CD14-positive monocyte (primary cell): ENCODE measurements at regions not wholly inside any gene's neighbourhood (a gene's known extent, or its start where the extent isn't known, plus 50 kb on each side); places are given as distances from the start of the nearest gene placed in this dataset.

Experiments
- DNase-seq, 3 donors: peaks; one replicate each; pipeline ENCODE4 v3.0.0-alpha.2; 2011 to 2022
- H2AFZ ChIP-seq: 2 replicates; pipeline ENCODE4 v1.6.0; 2012; ENCODE audit warnings: mild to moderate bottlenecking, low read depth, low read length, inconsistent platforms; ENCODE audit not compliant: insufficient read depth, poor library complexity, severe bottlenecking
- H3K27ac ChIP-seq, 2 donors: 1 replicate in 1 of 2; 2 replicates in 1 of 2; pipeline ENCODE4 v1.5.1; 2012 to 2013; ENCODE audit warnings: low read length in 2 of 2, control low read depth in 1 of 2, inconsistent platforms in 1 of 2, low read depth in 1 of 2, mild to moderate bottlenecking in 1 of 2
- H3K27me3 ChIP-seq, 2 donors: one replicate each; pipeline versions ENCODE4 v1.6.0 to v1.6.1; 2011 to 2013; ENCODE audit warnings: low read length in 2 of 2; ENCODE audit not compliant: control insufficient read depth in 2 of 2, insufficient read depth in 2 of 2
- H3K36me3 ChIP-seq, 2 donors: replicated peaks in 1 of 2; 1 replicate in 1 of 2; 2 replicates in 1 of 2; pipeline versions ENCODE4 v1.5.1 to v1.6.1; 2012 to 2013; ENCODE audit warnings: low read length in 2 of 2, control low read depth in 1 of 2, inconsistent platforms in 1 of 2, mild to moderate bottlenecking in 1 of 2; ENCODE audit not compliant: insufficient read depth in 2 of 2, control insufficient read depth in 1 of 2
- H3K4me1 ChIP-seq, 2 donors: 1 replicate in 1 of 2; 2 replicates in 1 of 2; pipeline versions ENCODE4 v1.5.1 to v1.6.1; 2012 to 2013; ENCODE audit warnings: low read length in 2 of 2, control low read depth in 1 of 2, inconsistent platforms in 1 of 2, mild to moderate bottlenecking in 1 of 2, moderate library complexity in 1 of 2; ENCODE audit not compliant: insufficient read depth in 2 of 2, control insufficient read depth in 1 of 2
- H3K4me2 ChIP-seq: replicated peaks from 2 replicates; pipeline ENCODE3; 2012; ENCODE audit warnings: low read length, moderate library complexity, mild to moderate bottlenecking; ENCODE audit not compliant: poor library complexity, severe bottlenecking; ENCODE audit errors: extremely low read depth
- H3K4me3 ChIP-seq, 3 experiments: fragments of 200-600 bp in 1 of 3; sonication (generic) in 1 of 3; replicated peaks in 1 of 3; 1 replicate in 2 of 3; 2 replicates in 1 of 3; pipeline ENCODE4 v1.5.1; 2011 to 2013; ENCODE audit warnings: low read length in 3 of 3, mild to moderate bottlenecking in 3 of 3, control low read depth in 2 of 3, low read depth in 2 of 3, inconsistent platforms in 1 of 3, moderate library complexity in 1 of 3
- H3K79me2 ChIP-seq: 2 replicates; pipeline ENCODE4 v1.6.0; 2012; ENCODE audit warnings: mild to moderate bottlenecking, control low read depth, inconsistent platforms, low read length, moderate library complexity; ENCODE audit not compliant: insufficient read depth
- H3K9ac ChIP-seq: 2 replicates; pipeline ENCODE4 v1.6.0; 2017; ENCODE audit warnings: low read length, mild to moderate bottlenecking; ENCODE audit not compliant: insufficient read depth, poor library complexity, severe bottlenecking
- H3K9me3 ChIP-seq, 2 donors: replicated peaks in 1 of 2; 1 replicate in 1 of 2; 2 replicates in 1 of 2; pipeline versions ENCODE4 v1.5.1 to v1.6.1; 2012 to 2013; ENCODE audit warnings: low read length in 2 of 2, control low read depth in 1 of 2; ENCODE audit not compliant: control insufficient read depth in 1 of 2, insufficient read depth in 1 of 2
- H4K20me1 ChIP-seq: 2 replicates; pipeline ENCODE4 v1.6.0; 2012; ENCODE audit warnings: mild to moderate bottlenecking, low read length, control low read depth, moderate library complexity; ENCODE audit not compliant: insufficient read depth
- H3K27ac Mint-ChIP-seq, 7 donors: one replicate each; pipeline ENCODE4 v1.8.0; 2020; ENCODE audit warnings: mild to moderate bottlenecking in 7 of 7, mixed read lengths in 7 of 7, moderate library complexity in 6 of 7, inconsistent platforms in 2 of 7
- H3K27me3 Mint-ChIP-seq, 3 donors: one replicate each; pipeline ENCODE4 v1.8.0; 2021 to 2022; ENCODE audit warnings: low read depth in 3 of 3, mild to moderate bottlenecking in 3 of 3, mixed read lengths in 3 of 3, moderate library complexity in 3 of 3, inconsistent platforms in 1 of 3
- H3K36me3 Mint-ChIP-seq, 2 donors: one replicate each; pipeline ENCODE4 v1.8.0; 2020; ENCODE audit warnings: mixed read lengths in 2 of 2, inconsistent platforms in 1 of 2, mild to moderate bottlenecking in 1 of 2
- H3K4me1 Mint-ChIP-seq: one replicate; pipeline ENCODE4 v1.8.0; 2020; ENCODE audit warnings: mild to moderate bottlenecking, mixed read lengths
- H3K4me3 Mint-ChIP-seq, 2 donors: one replicate each; pipeline ENCODE4 v1.8.0; 2020; ENCODE audit warnings: mild to moderate bottlenecking in 2 of 2, mixed read lengths in 2 of 2, moderate library complexity in 1 of 2
- H3K9me3 Mint-ChIP-seq, 7 donors: one replicate each; pipeline ENCODE4 v1.8.0; 2020 to 2022; ENCODE audit warnings: mixed read lengths in 7 of 7, mild to moderate bottlenecking in 6 of 7, moderate library complexity in 6 of 7, inconsistent platforms in 2 of 7
- whole genome bisulfite sequencing: methylation state at CpG from one replicate; pipeline ENCODE4 v1.1.5; 2013; ENCODE audit warnings: missing lambda C conversion rate; ENCODE audit not compliant: insufficient coverage; 5-methylcytosine and 5-hydroxymethylcytosine counted together
- intact Hi-C, 2 donors: fragments of 100-400 bp; cut with micrococcal nuclease; formaldehyde crosslinking; loops; one replicate each; pipeline versions ENCODE4 v1.15.0 to v1.15.1; 2023
- TF ChIP-seq, protein P1 (sequence below): fragments of 200-600 bp; IDR thresholded peaks from one replicate; pipeline ENCODE4 v1.8.0; 2022; ENCODE audit warnings: antibody characterized with exemption, mild to moderate bottlenecking

DNA sequence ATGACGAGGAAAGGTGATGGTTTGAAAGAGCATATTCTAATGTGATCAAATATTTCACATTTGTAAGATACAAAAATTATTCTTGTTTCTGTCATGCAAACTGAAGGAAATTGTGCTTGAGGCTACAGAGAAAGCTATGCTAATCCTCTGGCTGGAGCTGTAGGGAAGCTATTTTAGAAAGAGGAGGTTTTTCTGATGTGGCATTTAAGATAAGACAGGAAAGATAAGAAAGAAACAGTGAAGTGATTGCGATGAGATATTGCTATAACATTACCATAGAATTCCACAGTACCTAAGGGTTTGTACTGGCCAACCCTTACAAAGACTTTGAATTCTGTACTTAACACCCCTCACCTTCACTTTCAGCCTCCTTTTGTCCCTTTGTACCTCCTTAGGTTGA, 205.2 kb upstream of the LMCD1 start:
- H4K20me1 ChIP-seq = no peaks in the 10 kb centered on the region
- H3K4me1 ChIP-seq = no peaks in the 10 kb centered on the region
- H2AFZ ChIP-seq = no peak overlapping the region
- no peaks in the 10 kb centered on the region for H3K27me3 ChIP-seq
- WGBS = no CpG with 5 or more reads among the region's 2 CpGs
- Mint-ChIP-seq H3K27ac (no peak overlapping the region), H3K27me3 (peaks cover 0 to 3% (median 2%) of the 10 kb centered on the region in 3 donors), H3K9me3 (no peaks in the 10 kb centered on the region), H3K4me3 (no peak overlapping the region), H3K36me3 (no peaks in the 10 kb centered on the region), H3K4me1 (no peaks in the 10 kb centered on the region)
- no peak overlapping the region for H3K4me3 ChIP-seq
- H3K9ac ChIP-seq = no peak overlapping the region
- no peaks in the 10 kb centered on the region for H3K9me3 ChIP-seq
- TF ChIP-seq, protein P1, sequence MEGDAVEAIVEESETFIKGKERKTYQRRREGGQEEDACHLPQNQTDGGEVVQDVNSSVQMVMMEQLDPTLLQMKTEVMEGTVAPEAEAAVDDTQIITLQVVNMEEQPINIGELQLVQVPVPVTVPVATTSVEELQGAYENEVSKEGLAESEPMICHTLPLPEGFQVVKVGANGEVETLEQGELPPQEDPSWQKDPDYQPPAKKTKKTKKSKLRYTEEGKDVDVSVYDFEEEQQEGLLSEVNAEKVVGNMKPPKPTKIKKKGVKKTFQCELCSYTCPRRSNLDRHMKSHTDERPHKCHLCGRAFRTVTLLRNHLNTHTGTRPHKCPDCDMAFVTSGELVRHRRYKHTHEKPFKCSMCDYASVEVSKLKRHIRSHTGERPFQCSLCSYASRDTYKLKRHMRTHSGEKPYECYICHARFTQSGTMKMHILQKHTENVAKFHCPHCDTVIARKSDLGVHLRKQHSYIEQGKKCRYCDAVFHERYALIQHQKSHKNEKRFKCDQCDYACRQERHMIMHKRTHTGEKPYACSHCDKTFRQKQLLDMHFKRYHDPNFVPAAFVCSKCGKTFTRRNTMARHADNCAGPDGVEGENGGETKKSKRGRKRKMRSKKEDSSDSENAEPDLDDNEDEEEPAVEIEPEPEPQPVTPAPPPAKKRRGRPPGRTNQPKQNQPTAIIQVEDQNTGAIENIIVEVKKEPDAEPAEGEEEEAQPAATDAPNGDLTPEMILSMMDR = no peak
- H3K36me3 ChIP-seq = no peaks in the 10 kb centered on the region
- intact Hi-C loops = no loop called here
- H3K4me2 ChIP-seq = no peak overlapping the region
- DNase-seq = no peak
- no peaks in the 10 kb centered on the region for H3K79me2 ChIP-seq
- no peak overlapping the region for H3K27ac ChIP-seq

DNA sequence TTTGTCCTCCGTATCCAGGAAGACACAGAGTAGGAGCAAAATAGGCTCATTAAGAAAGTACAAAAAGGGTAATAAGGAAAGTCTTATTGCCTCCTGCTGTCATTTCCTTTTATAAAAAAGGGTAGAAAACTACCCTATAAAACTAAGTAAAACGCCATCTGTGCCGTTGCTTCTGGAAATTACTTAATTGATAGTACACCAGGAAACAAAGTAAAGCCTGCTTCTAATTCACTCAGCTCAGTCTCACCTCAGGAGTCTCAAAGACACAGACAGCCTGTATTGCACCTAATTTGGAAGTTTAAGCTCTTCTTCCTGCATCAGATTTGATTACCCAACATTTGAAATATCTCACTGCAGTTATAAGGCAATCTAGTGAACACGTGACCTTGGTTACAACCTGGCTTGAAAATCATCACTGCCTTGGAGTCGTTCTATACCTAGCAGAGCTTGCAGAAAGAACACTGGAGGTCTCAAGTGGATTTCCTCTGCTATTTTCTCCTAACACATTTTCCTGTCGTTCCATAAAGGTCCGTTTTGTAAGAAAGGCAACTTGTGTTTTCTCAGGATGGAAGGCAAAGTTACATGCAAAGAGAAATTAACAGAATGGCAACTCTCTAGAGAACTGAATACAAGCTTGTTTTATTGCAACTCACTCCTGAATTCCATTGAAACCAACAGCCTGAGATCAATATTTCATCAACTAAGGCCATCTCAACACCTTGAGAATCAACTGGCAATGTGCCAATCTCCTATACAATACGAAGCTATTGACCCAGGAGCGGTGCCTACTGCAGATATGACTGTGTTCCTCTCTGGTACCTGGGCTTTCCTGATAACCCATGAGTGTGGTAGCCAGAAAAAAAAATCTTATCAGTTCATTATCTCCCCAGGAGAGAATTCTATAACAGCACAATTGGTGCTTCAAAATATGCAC, 203.3 kb upstream of the LMCD1 start:
- Histone ChIP-seq H3K27ac (no peak overlapping the region), H3K79me2 (no peaks in the 10 kb centered on the region), H3K4me1 (no peaks in the 10 kb centered on the region), H3K27me3 (no peaks in the 10 kb centered on the region), H3K9ac (no peak overlapping the region), H3K4me2 (no peak overlapping the region), H4K20me1 (no peaks in the 10 kb centered on the region), H3K9me3 (no peaks in the 10 kb centered on the region), H2AFZ (no peak overlapping the region), H3K4me3 (no peak overlapping the region), H3K36me3 (no peaks in the 10 kb centered on the region)
- Mint-ChIP-seq H3K9me3 (no peaks in the 10 kb centered on the region), H3K27me3 (peaks cover 0 to 2% (median 2%) of the 10 kb centered on the region in 3 donors), H3K36me3 (no peaks in the 10 kb centered on the region), H3K4me3 (no peak overlapping the region), H3K4me1 (no peaks in the 10 kb centered on the region), H3K27ac (no peak overlapping the region)
- WGBS = 67% methylated on average over 4 of the region's 9 CpGs
- DNase-seq = no peak
- intact Hi-C loops = no loop called here
- TF ChIP-seq, protein P1 = no peak
